UCSD-AML1 (cell line): ENCODE measurements at regions not wholly inside any gene's neighbourhood (a gene's known extent, or its start where the extent isn't known, plus 50 kb on each side); places are given as distances from the start of the nearest gene placed in this dataset.

Experiments
- DNase-seq: peaks from one replicate; lab custom pipeline; 2025; ENCODE audit not compliant: unreplicated experiment; lab: John Stamatoyannopoulos, UW

DNA sequence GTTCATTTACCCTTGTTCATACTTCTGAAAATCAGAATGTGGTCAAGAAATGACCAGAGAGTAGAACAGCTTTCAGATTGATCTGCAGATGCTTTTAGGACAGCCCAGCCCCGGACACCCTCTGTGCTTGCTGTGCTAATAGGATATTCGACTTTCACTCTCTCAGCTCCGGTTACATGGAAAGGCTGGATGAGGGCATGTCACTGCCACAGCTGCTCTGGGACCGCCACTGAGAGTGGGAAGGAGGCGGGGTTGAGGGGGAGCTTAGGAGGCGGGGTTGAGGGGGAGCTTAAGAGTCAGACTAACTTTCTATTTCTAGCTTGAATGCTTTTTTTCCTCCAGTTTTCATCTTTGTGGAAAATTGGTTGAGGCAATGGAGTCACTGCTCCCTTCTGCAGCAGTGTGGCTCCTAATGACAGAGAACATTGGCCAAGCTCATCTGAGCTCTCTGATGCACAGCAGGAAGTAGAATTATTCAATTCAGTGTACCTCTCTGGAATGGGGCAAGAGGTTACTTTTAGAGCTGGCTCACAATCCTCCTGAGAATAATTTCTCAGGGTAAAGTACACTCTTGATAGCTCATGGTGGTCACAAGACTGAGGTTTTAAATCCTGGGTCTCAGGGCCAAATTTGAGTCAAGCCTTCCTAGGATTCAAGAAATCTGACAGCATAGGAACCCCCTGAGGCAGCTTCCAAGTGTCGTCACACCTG is 74.6 kb upstream of the NPAS1 start:
- DNase-seq, result no peak

DNA sequence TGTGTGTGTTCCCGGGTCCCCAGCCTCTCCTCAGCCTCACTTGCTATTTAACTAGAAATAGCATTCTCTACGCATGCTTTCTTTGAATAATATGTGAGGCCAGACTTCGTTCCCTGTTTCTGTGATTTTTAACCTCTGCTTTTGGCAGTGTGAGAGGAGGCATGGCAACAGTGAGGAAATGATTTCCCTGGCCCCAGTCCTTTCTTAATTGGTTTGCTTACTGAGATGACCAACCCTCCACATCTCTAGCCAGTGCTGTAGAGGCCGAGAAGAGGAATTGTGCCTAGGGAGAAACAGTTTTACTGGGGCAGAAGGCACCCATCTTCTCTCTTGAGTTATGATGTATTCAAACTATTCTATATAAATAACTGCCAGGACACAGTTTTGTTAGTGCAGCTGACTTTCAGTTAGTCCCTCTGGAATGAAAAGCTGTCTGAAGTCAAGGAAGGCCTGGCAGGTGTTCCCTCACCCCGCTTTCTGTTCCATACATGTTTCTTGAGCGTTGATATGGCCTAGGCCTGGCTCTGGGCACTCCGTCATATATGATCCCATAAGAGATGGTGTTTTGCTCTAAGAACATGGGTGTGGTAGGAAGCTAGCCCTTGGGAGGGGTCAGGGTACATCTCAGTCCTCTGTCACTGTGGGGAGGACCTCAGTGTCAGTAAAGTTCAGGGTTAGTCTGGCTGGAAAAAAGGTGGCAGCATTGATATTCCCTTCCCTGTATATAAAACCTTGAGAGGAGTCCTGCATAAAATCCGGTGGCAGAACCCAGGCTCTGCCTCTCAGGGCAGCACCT is 73.7 kb upstream of the NPAS1 start:
- DNase-seq, result no peak

DNA sequence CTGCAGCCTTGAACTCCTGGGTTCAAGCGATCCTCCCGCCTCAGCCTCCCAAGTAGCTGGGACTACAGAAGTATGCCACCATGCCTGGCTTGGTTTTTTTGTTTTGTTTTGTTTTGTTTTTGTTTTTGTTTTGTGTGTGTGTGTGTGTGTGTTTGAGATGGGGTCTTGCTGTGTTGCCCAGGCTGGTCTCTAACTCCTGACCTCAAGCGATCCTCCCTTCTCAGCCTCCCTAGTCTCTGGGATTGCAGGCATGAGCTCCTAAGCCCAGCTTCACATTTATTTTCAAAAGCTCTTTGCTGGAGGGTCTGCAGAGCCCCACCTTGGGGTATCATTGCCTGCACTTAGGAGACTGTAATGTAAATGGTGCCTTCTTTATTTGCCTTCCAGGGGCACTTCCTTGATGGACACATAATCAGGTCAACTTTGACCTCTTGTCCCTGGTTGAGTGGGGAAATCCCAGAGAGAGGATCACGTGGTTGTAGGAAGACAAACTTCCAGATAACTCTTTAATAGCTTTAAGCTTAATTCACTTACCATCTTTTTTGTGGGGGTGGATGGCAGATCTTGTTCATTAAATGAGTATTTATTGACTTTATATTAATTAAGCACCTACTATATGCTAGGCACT is 72.9 kb upstream of the NPAS1 start:
- no peak for DNase-seq

DNA sequence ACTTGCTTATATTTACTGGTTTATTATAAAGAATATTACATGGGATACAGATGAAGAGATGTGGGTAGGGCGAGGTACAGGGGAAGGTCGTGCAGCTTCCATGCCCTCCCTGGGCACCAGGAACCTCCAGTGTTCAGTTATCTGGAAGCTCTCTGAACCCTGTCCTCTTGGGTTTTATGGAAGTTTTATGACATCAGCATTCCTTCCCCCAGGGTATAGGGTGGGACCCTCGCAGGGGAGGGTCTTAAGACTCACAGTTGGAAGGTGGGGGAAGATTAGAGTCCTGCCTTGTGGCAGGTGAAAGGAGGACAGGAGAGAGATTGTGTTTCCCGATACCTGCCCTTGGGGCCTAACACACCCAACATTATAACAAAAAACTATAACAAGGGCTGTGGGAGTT is 71.8 kb upstream of the NPAS1 start:
- no peak for DNase-seq

DNA sequence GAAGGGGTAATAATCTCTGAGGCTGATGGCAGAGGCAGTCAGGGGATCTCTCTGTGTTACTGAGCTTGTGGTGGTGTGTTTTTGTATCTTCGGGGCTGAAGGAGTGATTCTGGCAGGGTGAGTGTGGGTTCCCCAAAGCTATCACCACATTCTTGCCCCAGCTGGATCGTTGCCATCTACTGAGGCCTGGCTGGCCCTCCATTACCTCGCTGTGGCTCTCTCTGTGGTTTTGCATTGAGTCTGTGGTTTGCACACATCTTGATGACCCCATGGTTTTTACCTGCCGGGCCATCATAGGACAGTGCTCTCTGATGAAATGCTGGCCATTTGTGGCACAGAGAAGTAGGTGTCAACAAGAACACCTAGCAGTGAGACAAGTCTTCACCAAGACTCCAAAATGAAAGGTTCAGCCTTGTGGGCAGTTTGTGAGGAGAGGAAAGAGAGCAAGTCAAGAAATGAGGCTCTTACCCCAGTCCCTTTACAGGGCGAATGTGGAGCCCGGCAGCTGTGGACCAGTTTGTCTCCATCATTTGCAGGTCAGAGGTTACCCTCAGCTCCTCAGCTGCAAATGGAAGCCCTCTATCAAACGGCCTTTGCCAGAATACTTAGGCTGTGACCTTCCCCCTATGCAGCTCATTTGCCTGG is 69.0 kb upstream of the NPAS1 start:
- no peak for DNase-seq

DNA sequence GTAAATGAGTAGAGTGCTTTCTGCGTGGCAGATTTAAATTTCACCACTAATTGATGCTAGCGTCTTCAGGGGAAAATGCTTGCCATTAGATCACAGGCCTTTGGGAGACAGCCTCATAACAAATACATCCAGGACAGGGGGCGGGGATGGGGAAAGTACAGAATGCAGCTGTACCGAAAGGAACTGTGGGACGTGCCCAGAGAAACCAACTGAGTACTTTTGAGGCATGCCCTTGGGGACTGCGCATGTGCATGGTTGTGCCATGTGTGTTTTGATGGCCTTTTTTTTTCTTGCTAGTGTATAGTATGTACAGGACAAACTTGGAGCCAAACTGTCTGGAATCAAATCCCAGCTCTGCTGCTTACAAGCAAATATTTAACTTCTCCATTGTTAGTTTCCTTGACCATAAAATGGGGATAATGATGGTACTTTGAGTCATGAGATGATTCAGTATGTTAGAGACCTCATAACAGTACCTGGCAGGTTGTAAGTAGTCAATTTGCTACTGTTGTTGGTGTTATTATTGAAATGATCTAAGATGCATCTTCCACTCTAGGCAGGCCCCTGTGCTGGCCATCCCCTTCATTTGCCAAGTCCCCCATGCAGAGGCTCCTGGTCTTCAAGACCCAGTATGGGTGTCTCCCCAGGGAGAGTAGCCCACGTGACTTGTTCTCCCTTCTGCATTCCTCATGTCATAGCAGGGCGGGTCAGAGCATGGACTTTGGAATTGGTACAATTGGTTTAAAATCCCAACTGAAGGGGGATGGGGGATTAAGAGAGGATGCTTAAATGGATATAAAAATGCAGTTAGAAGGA is 68.3 kb upstream of the NPAS1 start:
- no peak for DNase-seq

DNA sequence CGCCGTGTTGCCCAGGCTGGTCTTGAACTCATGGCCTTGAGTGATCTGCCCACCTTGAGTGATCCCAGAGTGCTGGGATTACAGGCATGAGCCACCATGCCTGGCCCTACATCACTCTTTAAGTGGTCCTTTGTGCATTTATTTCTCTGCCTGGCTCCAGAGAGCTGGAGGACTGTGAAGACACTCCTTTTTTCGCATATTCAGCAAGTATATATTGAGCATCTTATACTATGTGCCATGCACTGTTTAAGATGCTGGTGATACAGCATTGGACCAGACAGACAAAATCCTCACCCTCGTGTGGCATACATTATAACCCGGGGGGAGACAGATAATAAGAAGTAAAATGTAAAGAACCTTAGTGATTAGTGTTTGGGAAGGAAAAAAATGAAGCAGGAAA is 66.8 kb upstream of the NPAS1 start:
- no peak for DNase-seq

DNA sequence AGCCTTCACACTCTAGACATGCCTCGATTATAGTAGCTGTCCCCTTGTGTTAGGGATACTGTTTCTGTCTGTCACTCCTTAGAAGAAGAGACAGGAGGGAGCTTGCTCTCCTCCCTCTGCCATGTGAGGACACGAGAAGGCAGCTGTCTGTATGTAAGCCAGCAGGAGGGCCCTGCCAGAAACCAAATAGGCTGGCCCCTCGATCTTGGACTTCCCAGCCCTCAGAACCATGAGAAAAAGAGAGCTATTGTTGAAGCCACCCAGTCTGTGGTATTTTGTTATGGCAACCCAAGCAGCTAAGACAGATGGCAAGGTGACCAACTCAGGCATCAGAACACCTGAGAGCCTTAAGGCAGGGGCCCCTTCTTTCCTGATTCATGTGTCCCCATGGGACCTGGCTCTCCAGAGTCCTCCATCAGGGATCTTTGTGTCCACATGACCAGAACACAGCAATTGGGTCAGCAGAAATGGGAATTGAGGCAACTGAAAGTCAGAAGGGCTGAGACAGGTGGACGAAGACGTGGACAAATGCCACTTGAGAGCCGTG is 65.6 kb upstream of the NPAS1 start:
- DNase-seq, result no peak

DNA sequence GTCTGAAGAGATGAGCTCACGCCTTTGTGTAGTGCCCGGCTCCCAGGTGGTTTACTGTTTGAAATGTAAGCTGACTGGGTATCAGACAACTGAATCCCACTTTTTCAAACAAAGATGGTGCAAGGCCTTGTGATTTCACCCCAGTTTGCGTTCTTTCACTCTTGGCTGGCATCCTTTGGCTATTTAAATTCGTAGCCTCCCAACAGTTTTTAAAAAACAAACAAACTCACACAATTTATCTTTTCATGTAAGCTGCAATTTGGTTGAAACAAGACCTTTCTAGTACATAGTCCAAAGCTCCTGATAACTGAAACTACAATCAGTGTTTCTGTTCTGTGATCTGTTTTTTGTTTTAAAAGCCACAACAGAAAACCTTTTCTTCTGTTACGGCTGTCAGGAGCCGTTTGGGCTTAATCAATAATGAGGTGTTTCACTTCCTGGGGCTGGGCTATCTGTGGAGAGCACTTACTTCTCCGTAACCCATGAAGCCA is 65.1 kb upstream of the NPAS1 start:
- DNase-seq, result no peak

DNA sequence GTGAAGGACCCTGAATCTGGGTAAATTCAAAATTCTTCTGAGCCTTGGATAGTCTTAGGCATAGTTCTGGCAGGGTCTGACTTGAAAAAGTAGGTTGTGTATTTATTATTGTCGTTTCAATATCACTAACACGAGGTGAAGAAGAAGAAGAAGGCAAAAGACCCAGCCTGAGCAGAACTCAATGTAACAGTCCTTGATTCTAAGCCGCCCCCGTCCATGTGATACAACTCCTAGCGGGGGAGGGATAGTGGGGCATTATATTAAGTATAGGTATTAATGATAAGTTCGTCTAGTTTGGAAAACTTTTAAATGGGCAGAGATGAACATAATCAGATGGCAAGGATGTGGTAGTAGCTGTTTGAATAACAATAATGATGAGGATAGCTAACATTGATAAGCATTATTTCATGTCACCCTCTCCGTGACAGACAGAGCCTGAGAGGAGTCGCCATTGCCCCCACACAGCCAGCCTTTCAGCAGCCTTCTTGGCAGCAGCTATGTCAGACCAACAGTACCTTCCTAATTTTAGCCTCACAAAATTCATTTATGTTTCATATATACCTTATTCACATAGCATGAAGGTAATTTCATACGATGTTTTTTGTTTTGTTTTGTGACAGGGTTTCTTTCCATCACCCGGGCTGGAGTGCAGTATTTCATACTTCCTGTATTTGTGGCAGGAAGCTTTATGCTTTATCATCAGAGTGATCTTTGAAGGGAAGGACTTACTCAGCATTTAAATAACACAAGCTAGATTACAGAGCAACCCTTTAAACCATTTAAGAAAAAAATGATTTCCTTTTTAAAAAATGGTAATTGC is 64.4 kb upstream of the NPAS1 start:
- DNase-seq, result peak; percentile 35

DNA sequence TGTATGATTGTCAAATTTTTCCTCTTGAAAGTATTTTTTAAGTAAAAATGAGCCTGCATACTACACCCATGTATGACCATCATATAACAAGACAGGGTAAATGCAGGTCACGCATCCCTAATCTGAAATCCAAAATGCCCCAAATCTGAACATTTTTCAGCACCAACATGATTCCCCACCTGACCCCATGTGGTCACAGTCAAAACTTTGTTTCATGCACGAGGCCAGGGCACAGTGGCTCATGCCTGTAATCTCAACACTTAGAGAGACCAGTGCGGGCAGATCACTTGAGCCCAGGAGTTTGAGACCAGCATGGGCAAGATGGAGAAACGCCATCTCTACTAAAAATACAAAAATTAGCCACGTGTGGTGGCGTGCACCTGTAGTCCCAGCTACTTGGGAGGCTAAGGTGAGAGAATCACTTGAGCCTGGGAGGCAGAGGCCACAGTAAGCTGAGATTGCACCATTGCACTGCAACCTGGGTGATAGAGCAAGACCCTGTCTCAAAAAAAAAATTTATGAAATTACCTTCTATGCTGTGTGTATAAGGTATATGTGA is 63.7 kb upstream of the NPAS1 start:
- no peak for DNase-seq

DNA sequence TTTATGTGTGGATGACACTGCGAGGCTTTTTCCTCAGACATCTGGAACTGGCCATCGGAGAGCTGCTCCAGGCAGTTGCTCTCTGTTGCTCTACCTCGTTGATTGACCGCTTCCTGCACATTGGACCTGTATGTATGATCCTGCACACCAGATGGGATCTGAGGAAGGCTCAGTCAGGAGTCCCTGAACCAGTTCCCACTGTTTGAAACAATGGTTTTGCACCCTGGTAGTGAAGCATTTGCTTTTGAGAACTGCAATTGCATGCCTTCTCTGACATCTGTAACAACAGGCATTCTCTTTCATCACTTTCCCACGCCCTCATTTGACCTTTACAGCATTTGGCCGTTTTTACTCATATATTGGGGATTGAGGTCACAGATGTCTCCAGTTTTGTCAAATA is 61.1 kb upstream of the NPAS1 start:
- no peak for DNase-seq

DNA sequence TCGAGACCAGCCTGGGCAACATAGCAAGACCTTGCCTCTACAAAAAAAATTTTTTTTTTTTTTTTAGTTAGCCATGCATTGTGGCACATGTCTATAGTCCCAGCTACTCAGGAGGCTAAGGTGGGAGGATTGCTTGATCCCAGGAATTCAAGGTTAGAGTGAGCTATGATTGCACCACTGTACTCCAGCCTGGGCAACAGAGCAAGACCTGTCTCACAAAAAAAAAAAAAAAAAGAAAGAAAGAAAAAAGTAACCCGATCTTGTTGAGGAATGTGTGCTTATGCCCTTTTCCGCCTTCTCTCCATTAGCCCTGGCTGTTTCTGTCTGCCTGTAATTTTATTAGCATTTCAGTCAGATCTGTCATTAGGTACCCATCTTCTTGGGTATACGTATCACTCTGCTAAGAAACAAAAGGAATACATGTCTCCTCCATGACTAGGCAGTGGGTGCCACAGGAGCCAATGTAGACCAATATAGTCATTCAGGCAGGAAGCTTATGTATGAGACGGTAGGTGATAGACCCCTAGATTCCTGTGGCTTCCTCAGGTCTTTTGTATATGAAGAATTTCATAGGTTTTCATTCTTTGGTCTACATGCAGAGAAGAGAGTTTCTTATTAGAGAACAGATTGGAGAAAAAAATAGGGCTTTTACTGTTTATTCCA is 59.6 kb upstream of the NPAS1 start:
- no peak for DNase-seq

DNA sequence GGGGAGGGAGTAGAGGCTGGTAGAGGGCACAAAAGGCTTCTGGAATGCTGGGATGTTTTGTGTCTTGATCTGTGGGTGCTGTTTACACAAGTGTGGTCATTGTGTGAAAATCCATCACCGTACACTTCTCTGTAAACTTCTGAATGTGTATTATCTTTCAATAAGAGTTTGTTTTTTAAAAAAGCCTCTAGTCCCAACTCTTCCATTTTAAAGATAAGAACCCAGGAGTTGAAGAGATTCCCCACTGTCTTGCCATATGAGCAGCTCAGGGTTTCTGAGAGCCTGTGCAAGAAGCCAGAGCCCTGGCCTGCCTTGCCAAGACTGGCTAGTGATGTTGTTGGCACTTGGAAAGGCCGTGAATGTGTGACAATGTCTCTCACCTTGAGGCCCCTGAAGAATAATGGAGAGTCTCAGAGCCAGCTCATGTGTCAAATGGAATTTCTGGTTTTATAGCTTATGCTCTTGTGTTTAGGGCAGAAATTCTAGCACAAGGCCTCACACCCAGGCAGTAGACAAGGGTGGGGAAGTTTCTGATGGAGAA is 57.5 kb upstream of the NPAS1 start:
- no peak for DNase-seq

DNA sequence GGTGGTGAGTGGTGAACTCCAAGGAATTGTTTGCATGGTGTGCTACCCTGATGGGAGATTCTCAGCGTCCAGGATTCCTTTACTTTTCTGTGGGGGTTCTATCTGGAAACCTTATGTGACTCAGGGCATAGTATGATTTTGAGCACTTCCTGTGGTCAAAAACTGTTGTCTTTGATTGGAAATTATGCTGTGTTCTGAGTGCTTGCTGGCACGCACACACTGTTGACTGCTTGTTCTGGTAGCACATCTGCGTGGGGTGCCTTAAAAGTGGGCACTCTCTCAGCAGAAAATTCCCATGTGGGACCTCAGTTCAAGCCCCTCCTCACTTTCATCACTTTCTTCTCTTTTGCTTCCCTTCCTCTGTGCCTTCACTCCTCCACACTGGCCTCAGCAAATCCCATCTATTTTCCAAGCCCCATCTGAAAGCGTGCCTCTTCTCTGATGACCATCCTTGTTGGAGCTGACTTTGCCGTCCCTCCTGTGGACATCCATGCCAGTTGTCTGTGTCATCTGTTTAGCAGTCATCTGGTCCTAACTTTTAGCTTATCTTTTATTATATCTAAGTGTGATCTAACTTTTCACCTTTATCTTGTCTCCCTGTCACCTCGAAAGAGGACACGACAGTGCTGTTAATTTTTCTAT is 56.4 kb upstream of the NPAS1 start:
- no peak for DNase-seq

DNA sequence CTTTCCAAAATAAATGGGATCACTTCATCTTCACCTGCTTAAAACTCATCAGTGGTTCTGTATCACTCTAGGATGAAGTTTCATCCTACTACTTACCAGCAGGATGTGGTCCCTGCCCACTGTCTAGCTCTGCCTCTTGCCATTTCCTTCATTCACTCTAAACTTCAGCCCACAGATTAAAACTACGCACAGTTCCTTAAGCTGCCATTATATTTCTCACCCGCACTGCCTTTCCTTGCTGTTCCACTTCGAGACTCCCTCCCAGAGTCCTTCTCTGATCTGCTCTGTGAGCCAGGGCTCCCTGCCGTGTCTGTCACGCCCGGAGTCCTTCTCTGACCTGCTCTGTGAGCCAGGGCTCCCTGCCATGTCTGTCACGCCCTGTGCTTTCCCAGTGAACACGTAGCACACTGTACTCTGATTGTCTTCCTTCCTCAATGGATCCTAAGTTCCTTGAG is 52.0 kb upstream of the NPAS1 start:
- peak; percentile 45 for DNase-seq
